Spleen (tissue), 11 donors: ENCODE measurements at regions not wholly inside any gene's neighbourhood (a gene's known extent, or its start where the extent isn't known, plus 50 kb on each side); places are given as distances from the start of the nearest gene placed in this dataset.

Experiments
- DNase-seq: peaks from one replicate; pipeline ENCODE4 v3.0.0-alpha.2; 2020
- H3K27ac ChIP-seq, 8 donors: fragments of 200-600 bp; sonication (generic) in 7 of 8; 1 replicate in 4 of 8; 2 replicates in 4 of 8; pipeline versions ENCODE4 v1.5.0 to v1.8.0; 2016 to 2021; ENCODE audit warnings: inconsistent platforms in 4 of 8, mild to moderate bottlenecking in 4 of 8, moderate library complexity in 1 of 8
- H3K27me3 ChIP-seq, 7 donors: fragments of 200-600 bp; sonication (generic) in 6 of 7; replicated peaks in 1 of 7; 1 replicate in 4 of 7; 2 replicates in 3 of 7; pipeline versions ENCODE4 v1.5.0 to v1.8.0; 2016 to 2021; ENCODE audit warnings: inconsistent platforms in 3 of 7, mild to moderate bottlenecking in 1 of 7
- H3K36me3 ChIP-seq, 6 donors: fragments of 200-600 bp; sonication (generic) in 5 of 6; 1 replicate in 4 of 6; 2 replicates in 2 of 6; pipeline versions ENCODE4 v1.5.0 to v1.8.0; 2016 to 2021; ENCODE audit warnings: inconsistent platforms in 2 of 6
- H3K4me1 ChIP-seq, 6 donors: fragments of 200-600 bp; sonication (generic) in 5 of 6; 1 replicate in 3 of 6; 2 replicates in 3 of 6; pipeline versions ENCODE4 v1.5.0 to v1.8.0; 2016 to 2021; ENCODE audit warnings: inconsistent platforms in 3 of 6
- H3K4me3 ChIP-seq, 8 donors: fragments of 200-600 bp; sonication (generic) in 7 of 8; 1 replicate in 4 of 8; 2 replicates in 4 of 8; pipeline versions ENCODE4 v1.5.0 to v1.8.0; 2016 to 2021; ENCODE audit warnings: inconsistent platforms in 4 of 8, mild to moderate bottlenecking in 4 of 8, moderate library complexity in 2 of 8
- H3K9me3 ChIP-seq, 8 donors: fragments of 200-600 bp; sonication (generic) in 7 of 8; 1 replicate in 4 of 8; 2 replicates in 4 of 8; pipeline versions ENCODE4 v1.5.0 to v1.8.0; 2016 to 2021; ENCODE audit warnings: inconsistent platforms in 4 of 8
- POLR2A ChIP-seq, 3 donors: fragments of 450-650 bp; IDR thresholded peaks; one replicate each; pipeline ENCODE4 v1.5.1; 2017; ENCODE audit warnings: antibody characterized with exemption in 3 of 3, mild to moderate bottlenecking in 1 of 3
- POLR2AphosphoS5 ChIP-seq, 3 donors: sonication (generic); formaldehyde crosslinking; IDR thresholded peaks; one replicate each; pipeline ENCODE4 v1.5.1; 2017; ENCODE audit warnings: antibody characterized with exemption in 3 of 3
- WGBS, 5 donors: extraction: QIAGEN DNeasy Blood & Tissue Kit in 3 of 5; methylation state at CpG; one replicate each; pipeline versions ENCODE4 v1.1.5 to v1.1.7; 2013 to 2018; 5-methylcytosine and 5-hydroxymethylcytosine counted together
- intact Hi-C: fragments of 100-400 bp; cut with DNase I; formaldehyde crosslinking; loops from one replicate; pipeline ENCODE4 v1.15.0; 2023; ENCODE audit warnings: low total_unique reads
- TF ChIP-seq, protein P1 (sequence below), 11 experiments: fragments of 200-600 bp in 7 of 11; fragments of 450-650 bp in 4 of 11; sonication (generic) in 4 of 11; IDR thresholded peaks in 8 of 11; conservative IDR thresholded peaks in 3 of 11; 1 replicate in 7 of 11; 2 replicates in 4 of 11; pipeline versions ENCODE4 v1.4.0 to v1.8.0; 2016 to 2021; ENCODE audit warnings: antibody characterized with exemption in 11 of 11, inconsistent platforms in 4 of 11, mild to moderate bottlenecking in 1 of 11
- donor health status: healthy with polysubstance abuse.
- donor health status: DM: no; HTN: no; CAD: no; lungs with moderate emphysema.
- donor health status: DM: no; HTN: no; CAD: no.
- donor health status: Bipolar disorder and iron deficiency.
- donor health status: healthy.
- donor health status: DM: no; HTN: no; CAD: no.
- donor health status: DM: yes; HTN: yes; CAD: no.

DNA sequence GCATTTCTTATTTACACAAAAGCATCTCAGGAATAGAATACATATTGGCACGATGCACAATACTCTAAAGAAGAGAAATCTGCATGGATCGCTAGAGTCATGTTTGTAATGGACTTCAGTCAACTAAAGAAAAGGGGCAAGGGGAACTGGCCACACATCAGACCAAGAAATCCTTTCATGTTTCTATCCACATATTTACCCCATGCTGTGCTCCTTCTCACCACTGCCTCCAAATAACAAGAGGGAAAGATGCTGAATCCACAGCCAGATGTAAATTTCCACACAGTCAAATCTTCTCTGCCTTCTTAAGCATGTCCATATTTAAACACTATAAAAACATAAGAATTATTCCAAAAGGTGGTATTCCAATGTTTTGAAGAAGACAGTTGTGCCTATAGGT, 67.6 kb downstream of the COX18 start:
- DNase-seq = no peak
- Histone ChIP-seq H3K4me3 (no peak overlapping the region), H3K27ac (no peak overlapping the region), H3K4me1 (no peaks in the 10 kb centered on the region), H3K36me3 (no peaks in the 10 kb centered on the region), H3K27me3 (no peaks in the 10 kb centered on the region), H3K9me3 (no peaks in the 10 kb centered on the region)
- intact Hi-C loops = no loop called here
- 76 to 84% (median 83%) methylated on average over 2 of the region's 2 CpGs for WGBS, 5 donors
- TF ChIP-seq POLR2AphosphoS5 (IDR thresholded peaks at IDR 0.05) = no peak

DNA sequence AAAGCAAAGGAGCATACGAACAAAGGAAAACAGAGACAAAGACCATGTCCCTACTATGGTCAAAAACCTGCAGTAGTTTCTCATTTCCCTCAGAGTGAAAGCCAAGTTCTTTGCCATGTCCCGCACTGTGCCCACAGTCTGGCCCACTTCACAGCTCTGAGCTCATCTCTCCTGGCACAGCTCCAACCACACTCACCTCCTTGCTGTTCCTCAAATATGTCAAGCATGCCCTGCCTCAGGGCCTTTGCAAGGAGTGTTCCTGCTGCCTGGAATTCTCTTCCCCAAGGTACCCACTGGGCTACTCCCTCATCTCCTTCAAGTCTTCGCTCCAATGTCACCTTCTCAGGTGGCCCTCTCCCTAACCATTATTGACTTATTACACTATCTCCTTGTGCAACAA, 72.1 kb downstream of the COX18 start:
- TF ChIP-seq, protein P1, sequence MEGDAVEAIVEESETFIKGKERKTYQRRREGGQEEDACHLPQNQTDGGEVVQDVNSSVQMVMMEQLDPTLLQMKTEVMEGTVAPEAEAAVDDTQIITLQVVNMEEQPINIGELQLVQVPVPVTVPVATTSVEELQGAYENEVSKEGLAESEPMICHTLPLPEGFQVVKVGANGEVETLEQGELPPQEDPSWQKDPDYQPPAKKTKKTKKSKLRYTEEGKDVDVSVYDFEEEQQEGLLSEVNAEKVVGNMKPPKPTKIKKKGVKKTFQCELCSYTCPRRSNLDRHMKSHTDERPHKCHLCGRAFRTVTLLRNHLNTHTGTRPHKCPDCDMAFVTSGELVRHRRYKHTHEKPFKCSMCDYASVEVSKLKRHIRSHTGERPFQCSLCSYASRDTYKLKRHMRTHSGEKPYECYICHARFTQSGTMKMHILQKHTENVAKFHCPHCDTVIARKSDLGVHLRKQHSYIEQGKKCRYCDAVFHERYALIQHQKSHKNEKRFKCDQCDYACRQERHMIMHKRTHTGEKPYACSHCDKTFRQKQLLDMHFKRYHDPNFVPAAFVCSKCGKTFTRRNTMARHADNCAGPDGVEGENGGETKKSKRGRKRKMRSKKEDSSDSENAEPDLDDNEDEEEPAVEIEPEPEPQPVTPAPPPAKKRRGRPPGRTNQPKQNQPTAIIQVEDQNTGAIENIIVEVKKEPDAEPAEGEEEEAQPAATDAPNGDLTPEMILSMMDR (IDR thresholded peaks at IDR 0.05 in 8 of 11, conservative IDR thresholded peaks at IDR 0.05 in 3 of 11) = no peak
- TF ChIP-seq POLR2AphosphoS5 (IDR thresholded peaks at IDR 0.05) (no peak), POLR2A (IDR thresholded peaks at IDR 0.05) (no peak)

DNA sequence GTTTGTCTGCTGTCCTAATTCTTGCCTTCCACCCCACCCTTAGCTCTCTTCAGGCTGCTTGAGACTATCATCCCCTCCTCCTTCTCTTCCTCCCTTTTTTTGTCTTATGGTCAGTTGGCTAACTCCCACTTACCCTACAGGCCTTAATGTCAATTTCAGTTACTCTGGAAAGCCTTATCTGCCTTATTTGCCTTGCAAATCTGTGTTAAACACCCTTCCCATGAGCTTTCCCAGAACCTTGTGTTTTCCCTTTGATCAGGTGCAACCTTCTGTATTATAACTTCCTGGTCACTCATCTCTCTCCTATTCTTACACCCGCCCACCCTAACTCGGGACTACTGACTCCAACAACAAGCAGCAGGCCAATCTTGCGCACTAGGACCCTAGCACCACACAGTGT, 74.8 kb downstream of the COX18 start:
- Histone ChIP-seq H3K4me3 (no peak overlapping the region), H3K36me3 (no peaks in the 10 kb centered on the region), H3K27me3 (no peaks in the 10 kb centered on the region), H3K4me1 (no peaks in the 10 kb centered on the region), H3K27ac (no peak overlapping the region), H3K9me3 (no peaks in the 10 kb centered on the region)
- intact Hi-C loops = no loop called here
- DNase-seq = no peak
- TF ChIP-seq, protein P1 (IDR thresholded peaks at IDR 0.05 in 8 of 11, conservative IDR thresholded peaks at IDR 0.05 in 3 of 11) = no peak
- TF ChIP-seq POLR2A (IDR thresholded peaks at IDR 0.05) = no peak
- TF ChIP-seq POLR2AphosphoS5 (IDR thresholded peaks at IDR 0.05) = no peak
- WGBS, 5 donors = 77 to 90% (median 83%) methylated on average over 3 of the region's 3 CpGs

More for the DNA sequence above, 72.1 kb downstream of the COX18 start:
- whole genome bisulfite sequencing, 5 donors = 79 to 88% (median 86%) methylated on average over 3 of the region's 3 CpGs
- no peak for DNase-seq
- intact Hi-C loops = no loop called here
- Histone ChIP-seq H3K4me3 (no peak overlapping the region), H3K27ac (no peak overlapping the region), H3K9me3 (no peaks in the 10 kb centered on the region), H3K27me3 (no peaks in the 10 kb centered on the region), H3K4me1 (no peaks in the 10 kb centered on the region), H3K36me3 (no peaks in the 10 kb centered on the region)

DNA sequence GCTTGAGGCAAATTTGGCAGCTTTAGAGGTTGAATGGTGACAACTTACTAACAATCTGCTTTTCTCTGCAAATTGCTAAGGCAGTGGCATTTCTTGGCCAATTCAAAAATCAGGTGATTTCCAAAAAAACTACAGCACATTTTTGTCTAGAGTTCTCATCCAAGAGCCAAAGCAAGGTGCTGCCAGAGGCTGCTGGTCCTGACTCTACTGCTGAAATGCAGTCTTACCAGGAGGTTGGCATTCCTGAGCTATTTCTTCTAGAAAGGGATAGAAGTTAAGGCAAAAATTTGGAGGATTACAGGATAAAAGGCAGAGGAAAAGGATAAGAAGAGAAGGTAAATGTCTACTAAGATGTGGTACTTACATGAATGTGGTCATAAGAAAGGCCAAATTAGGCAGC, 75.6 kb downstream of the COX18 start:
- Histone ChIP-seq H3K9me3 (no peaks in the 10 kb centered on the region), H3K4me1 (no peaks in the 10 kb centered on the region), H3K36me3 (no peaks in the 10 kb centered on the region), H3K4me3 (no peak overlapping the region), H3K27me3 (no peaks in the 10 kb centered on the region), H3K27ac (no peak overlapping the region)
- no peak for DNase-seq
- intact Hi-C loops = no loop called here
- TF ChIP-seq POLR2A (IDR thresholded peaks at IDR 0.05) (no peak), POLR2AphosphoS5 (IDR thresholded peaks at IDR 0.05) (no peak)
- TF ChIP-seq, protein P1 (IDR thresholded peaks at IDR 0.05 in 8 of 11, conservative IDR thresholded peaks at IDR 0.05 in 3 of 11) = no peak

DNA sequence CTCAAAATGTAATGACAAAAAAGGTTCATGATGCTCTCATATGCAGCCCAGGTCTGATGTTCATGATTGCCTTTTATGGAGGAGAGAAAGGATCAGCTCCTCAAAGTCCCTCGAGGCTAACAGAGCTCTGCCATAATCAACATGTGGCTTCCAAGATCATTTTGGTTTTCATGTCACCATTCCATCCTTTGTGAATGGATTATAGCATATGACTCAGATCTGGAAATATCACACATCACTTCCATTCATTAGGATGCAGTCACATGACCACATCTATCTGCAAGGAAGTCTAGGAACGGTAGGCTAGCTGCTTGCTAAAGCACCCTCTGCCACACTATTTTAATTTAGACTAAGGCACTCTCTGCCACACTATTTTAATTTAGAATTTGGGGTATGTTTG, 77.6 kb downstream of the COX18 start:
- WGBS, 5 donors = 49 to 79% (median 74%) methylated on average over 2 of the region's 2 CpGs
- DNase-seq = no peak
- intact Hi-C loops = no loop called here
- Histone ChIP-seq H3K4me3 (no peak overlapping the region), H3K36me3 (no peaks in the 10 kb centered on the region), H3K27ac (no peak overlapping the region), H3K4me1 (no peaks in the 10 kb centered on the region), H3K9me3 (no peaks in the 10 kb centered on the region), H3K27me3 (no peaks in the 10 kb centered on the region)
- no peak for TF ChIP-seq POLR2A (IDR thresholded peaks at IDR 0.05)
- no peak for TF ChIP-seq POLR2AphosphoS5 (IDR thresholded peaks at IDR 0.05)
- TF ChIP-seq, protein P1 (IDR thresholded peaks at IDR 0.05 in 8 of 11, conservative IDR thresholded peaks at IDR 0.05 in 3 of 11) = no peak
